ENCODE measurements at regions not wholly inside any gene's neighbourhood (a gene's known extent, or its start where the extent isn't known, plus 50 kb on each side); places are given as distances from the start of the nearest gene placed in this dataset.

DNA sequence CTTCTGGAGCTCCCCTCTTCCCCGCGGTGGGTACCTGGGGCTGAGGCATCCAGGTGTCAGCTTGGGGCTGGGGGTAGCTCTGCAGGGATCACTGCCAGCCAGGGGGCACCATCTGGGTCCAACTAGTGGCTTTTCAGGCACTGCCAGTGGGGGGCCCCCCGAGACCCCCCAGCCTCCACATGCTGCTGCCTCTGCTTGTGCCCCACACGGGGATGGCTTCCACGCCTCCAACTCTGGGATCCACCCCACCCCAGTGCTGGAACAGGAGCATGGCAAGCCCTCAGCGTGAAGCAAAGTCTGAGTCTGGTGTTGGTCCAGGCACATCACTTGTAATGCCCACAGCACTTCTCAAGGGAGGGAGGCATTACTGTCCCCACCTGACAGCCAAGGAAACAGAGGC lies 260.5 kb upstream of the MVB12B start:
- ChIA-PET CTCF (no interaction called here), POLR2A (no interaction called here)
- no peaks in the 10 kb centered on the region for H3K9me1 ChIP-seq (replicated peaks; ENCODE audit: control insufficient read depth, extremely low read depth, insufficient read depth, low read length)
- DNase-seq (ENCODE audit: low read depth, low spot score) (no peak), FAIRE-seq (no peak)
- H3K36me3 ChIP-seq (ENCODE audit: control insufficient read depth in 2 of 2, extremely low read depth in 1 of 2, insufficient read depth in 2 of 2, low read length in 2 of 2) = no peaks in the 10 kb centered on the region
- no peak overlapping the region for H3K4me2 ChIP-seq (ENCODE audit: insufficient read depth, low read length)
- H3K9me3 ChIP-seq (replicated peaks; ENCODE audit: control insufficient read depth, insufficient read depth, low read length) = no peaks in the 10 kb centered on the region
- no TSS peak for BruUV-seq (replicated peaks)
- intact Hi-C loops (cut with micrococcal nuclease) (no loop called here), dilution Hi-C loops (cut with MboI; ENCODE audit: extremely low pct_ligation_motif_present, low sequenced_read_pairs) (no loop called here)
- no peak overlapping the region for H3K9ac ChIP-seq (replicated peaks; ENCODE audit: extremely low read depth, insufficient read depth, low read length)
- H2AFZ ChIP-seq (ENCODE audit: low read depth, low read length) = no peak overlapping the region
- H3K4me1 ChIP-seq (ENCODE audit: control insufficient read depth, extremely low read depth, insufficient read depth, low read length) = no peaks in the 10 kb centered on the region
- TF ChIP-seq FOS (IDR thresholded peaks at IDR 0.05; ENCODE audit: borderline replicate concordance, insufficient read depth, low read length) = no peak
- H3K4me3 ChIP-seq (replicated peaks in 1 of 3; ENCODE audit: insufficient read depth in 1 of 3, low read depth in 1 of 3, low read length in 3 of 3) = no peak overlapping the region
- H3K27ac ChIP-seq (ENCODE audit: insufficient read depth, low read depth, low read length) = no peak overlapping the region
- H3K27me3 ChIP-seq (ENCODE audit: control insufficient read depth in 2 of 2, insufficient read depth in 2 of 2, low read length in 2 of 2) = no peaks in the 10 kb centered on the region
- no peaks in the 10 kb centered on the region for H4K20me1 ChIP-seq (replicated peaks; ENCODE audit: control insufficient read depth, extremely low read depth, insufficient read depth, low read length)
- no peaks in the 10 kb centered on the region for H3K79me2 ChIP-seq (ENCODE audit: control insufficient read depth, insufficient read depth, low read length)

DNA sequence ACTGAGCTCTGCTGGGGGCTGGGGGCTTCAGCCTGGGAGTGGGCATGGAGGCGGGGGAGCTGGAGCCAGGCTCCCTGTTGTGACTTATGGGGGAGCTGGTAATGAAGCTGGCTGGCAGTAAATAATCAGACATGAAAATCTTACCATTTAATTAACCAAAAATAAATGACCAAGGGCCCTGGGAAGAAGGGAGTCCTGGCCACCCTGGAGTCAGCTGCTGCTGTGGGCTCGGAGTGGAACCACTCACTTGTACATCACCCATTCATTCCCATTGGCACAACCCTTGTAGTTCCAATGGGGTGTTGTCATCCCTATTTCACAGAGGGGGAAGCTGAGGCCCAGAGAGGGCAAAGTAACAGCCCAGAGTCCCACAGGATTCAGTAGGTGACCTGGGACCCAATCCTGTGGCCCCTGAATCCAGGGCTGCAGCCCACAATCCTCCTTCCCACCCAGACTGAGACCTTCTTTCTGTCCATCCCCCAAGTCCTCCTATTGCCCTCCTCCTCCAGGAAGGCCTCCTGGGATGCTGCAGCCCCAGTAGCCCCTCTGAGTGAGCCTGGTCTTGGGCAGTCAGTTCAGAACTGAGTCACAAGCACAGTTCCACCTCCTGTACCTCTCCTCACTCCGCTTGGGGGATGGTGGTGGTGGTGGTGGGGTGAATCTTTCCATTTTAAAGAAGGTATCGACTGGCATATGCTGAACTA lies 259.4 kb upstream of the MVB12B start:
- POLR2A ChIA-PET = no interaction called here
- no peak overlapping the region for H3K4me2 ChIP-seq (ENCODE audit: insufficient read depth, low read length)
- H3K27me3 ChIP-seq (ENCODE audit: control insufficient read depth in 2 of 2, insufficient read depth in 2 of 2, low read length in 2 of 2) = no peaks in the 10 kb centered on the region
- intact Hi-C loops (cut with micrococcal nuclease) = no loop called here
- H3K27ac ChIP-seq (ENCODE audit: insufficient read depth, low read depth, low read length) = no peak overlapping the region
- no TSS peak for BruUV-seq (replicated peaks)
- H4K20me1 ChIP-seq (replicated peaks; ENCODE audit: control insufficient read depth, extremely low read depth, insufficient read depth, low read length) = no peaks in the 10 kb centered on the region
- H3K9me1 ChIP-seq (replicated peaks; ENCODE audit: control insufficient read depth, extremely low read depth, insufficient read depth, low read length) = no peaks in the 10 kb centered on the region
- CTCF ChIA-PET = no interaction called here
- H2AFZ ChIP-seq (ENCODE audit: low read depth, low read length) = no peak overlapping the region
- dilution Hi-C loops (cut with MboI; ENCODE audit: extremely low pct_ligation_motif_present, low sequenced_read_pairs) = no loop called here
- no peak overlapping the region for H3K4me3 ChIP-seq (replicated peaks in 1 of 3; ENCODE audit: insufficient read depth in 1 of 3, low read depth in 1 of 3, low read length in 3 of 3)
- H3K79me2 ChIP-seq (ENCODE audit: control insufficient read depth, insufficient read depth, low read length) = no peaks in the 10 kb centered on the region
- no peaks in the 10 kb centered on the region for H3K4me1 ChIP-seq (ENCODE audit: control insufficient read depth, extremely low read depth, insufficient read depth, low read length)
- H3K36me3 ChIP-seq (ENCODE audit: control insufficient read depth in 2 of 2, extremely low read depth in 1 of 2, insufficient read depth in 2 of 2, low read length in 2 of 2) = no peaks in the 10 kb centered on the region
- H3K9me3 ChIP-seq (replicated peaks; ENCODE audit: control insufficient read depth, insufficient read depth, low read length) = no peaks in the 10 kb centered on the region
- TF ChIP-seq MYC (IDR thresholded peaks at IDR 0.05; ENCODE audit: low read depth, low read length) = no peak
- TF ChIP-seq EZH2 (IDR thresholded peaks at IDR 0.05; ENCODE audit: borderline replicate concordance, low read depth, low read length, severe bottlenecking) = no peak
- TF ChIP-seq POLR2A (IDR thresholded peaks at IDR 0.05; ENCODE audit: low read depth, low read length) = no peak
- TF ChIP-seq, protein P1, sequence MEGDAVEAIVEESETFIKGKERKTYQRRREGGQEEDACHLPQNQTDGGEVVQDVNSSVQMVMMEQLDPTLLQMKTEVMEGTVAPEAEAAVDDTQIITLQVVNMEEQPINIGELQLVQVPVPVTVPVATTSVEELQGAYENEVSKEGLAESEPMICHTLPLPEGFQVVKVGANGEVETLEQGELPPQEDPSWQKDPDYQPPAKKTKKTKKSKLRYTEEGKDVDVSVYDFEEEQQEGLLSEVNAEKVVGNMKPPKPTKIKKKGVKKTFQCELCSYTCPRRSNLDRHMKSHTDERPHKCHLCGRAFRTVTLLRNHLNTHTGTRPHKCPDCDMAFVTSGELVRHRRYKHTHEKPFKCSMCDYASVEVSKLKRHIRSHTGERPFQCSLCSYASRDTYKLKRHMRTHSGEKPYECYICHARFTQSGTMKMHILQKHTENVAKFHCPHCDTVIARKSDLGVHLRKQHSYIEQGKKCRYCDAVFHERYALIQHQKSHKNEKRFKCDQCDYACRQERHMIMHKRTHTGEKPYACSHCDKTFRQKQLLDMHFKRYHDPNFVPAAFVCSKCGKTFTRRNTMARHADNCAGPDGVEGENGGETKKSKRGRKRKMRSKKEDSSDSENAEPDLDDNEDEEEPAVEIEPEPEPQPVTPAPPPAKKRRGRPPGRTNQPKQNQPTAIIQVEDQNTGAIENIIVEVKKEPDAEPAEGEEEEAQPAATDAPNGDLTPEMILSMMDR (IDR thresholded peaks at IDR 0.05; ENCODE audit: extremely low read depth in 1 of 2, insufficient read depth in 1 of 2, low read depth in 1 of 2, low read length in 2 of 2) = no peak
- TF ChIP-seq, protein P2, sequence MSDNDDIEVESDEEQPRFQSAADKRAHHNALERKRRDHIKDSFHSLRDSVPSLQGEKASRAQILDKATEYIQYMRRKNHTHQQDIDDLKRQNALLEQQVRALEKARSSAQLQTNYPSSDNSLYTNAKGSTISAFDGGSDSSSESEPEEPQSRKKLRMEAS (IDR thresholded peaks at IDR 0.05; ENCODE audit: insufficient read depth, insufficient read length) = no peak
- TF ChIP-seq JUN (IDR thresholded peaks at IDR 0.05; ENCODE audit: borderline replicate concordance, insufficient read depth, insufficient read length, low read depth) = no peak
- TF ChIP-seq POLR2AphosphoS5 (IDR thresholded peaks at IDR 0.05; ENCODE audit: insufficient read depth, low read depth, low read length) = no peak
- TF ChIP-seq FOS (IDR thresholded peaks at IDR 0.05; ENCODE audit: borderline replicate concordance, insufficient read depth, low read length) = no peak
- no peak for TF ChIP-seq GATA2 (IDR thresholded peaks at IDR 0.05; ENCODE audit: insufficient read depth, insufficient read length, low read depth, low read length)
- H3K9ac ChIP-seq (replicated peaks; ENCODE audit: extremely low read depth, insufficient read depth, low read length) = no peak overlapping the region
- no peak for DNase-seq (ENCODE audit: low read depth, low spot score)
- FAIRE-seq = no peak

Data from endothelial cell of umbilical vein (primary cell).